D721Med (cell line): ENCODE measurements at regions not wholly inside any gene's neighbourhood (a gene's known extent, or its start where the extent isn't known, plus 50 kb on each side); places are given as distances from the start of the nearest gene placed in this dataset.

ENCODE experiments used
- DNase-seq: peaks from one replicate; pipeline ENCODE4 v3.0.0; 2011; ENCODE audit warnings: low spot score; ENCODE audit not compliant: insufficient read length
- FAIRE-seq: peaks from 2 replicates; lab custom pipeline; 2011; peaks lifted over from hg19 to GRCh38; lab: Jason Lieb, UNC
- TF ChIP-seq, protein P1 (sequence below): IDR thresholded peaks from 2 replicates; pipeline ENCODE4 v1.5.1; 2012; ENCODE audit warnings: mild to moderate bottlenecking, control low read depth; ENCODE audit not compliant: insufficient read depth; ENCODE audit errors: missing control alignments

DNA sequence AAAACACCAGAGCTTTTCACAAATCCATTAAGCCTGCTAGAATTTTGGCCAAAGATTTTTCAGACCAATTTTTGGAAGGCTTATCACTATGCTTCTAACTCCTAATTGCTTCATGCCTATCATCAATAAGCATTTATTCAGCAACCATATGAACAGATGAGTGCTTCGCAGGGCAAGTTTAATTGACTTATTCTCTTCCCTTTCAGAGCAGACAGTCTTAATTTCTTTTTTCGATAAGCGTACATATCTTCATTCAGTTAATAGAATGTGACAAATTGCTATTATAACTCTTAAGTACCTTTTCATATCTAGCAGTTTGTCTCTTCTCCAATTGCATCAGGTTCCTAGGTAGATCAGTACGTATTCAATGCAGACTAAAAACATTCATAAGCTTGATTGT is 298.4 kb upstream of the ANO5 start:
- FAIRE-seq (no peak), DNase-seq (no peak)
- TF ChIP-seq, protein P1, sequence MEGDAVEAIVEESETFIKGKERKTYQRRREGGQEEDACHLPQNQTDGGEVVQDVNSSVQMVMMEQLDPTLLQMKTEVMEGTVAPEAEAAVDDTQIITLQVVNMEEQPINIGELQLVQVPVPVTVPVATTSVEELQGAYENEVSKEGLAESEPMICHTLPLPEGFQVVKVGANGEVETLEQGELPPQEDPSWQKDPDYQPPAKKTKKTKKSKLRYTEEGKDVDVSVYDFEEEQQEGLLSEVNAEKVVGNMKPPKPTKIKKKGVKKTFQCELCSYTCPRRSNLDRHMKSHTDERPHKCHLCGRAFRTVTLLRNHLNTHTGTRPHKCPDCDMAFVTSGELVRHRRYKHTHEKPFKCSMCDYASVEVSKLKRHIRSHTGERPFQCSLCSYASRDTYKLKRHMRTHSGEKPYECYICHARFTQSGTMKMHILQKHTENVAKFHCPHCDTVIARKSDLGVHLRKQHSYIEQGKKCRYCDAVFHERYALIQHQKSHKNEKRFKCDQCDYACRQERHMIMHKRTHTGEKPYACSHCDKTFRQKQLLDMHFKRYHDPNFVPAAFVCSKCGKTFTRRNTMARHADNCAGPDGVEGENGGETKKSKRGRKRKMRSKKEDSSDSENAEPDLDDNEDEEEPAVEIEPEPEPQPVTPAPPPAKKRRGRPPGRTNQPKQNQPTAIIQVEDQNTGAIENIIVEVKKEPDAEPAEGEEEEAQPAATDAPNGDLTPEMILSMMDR, result no peak

DNA sequence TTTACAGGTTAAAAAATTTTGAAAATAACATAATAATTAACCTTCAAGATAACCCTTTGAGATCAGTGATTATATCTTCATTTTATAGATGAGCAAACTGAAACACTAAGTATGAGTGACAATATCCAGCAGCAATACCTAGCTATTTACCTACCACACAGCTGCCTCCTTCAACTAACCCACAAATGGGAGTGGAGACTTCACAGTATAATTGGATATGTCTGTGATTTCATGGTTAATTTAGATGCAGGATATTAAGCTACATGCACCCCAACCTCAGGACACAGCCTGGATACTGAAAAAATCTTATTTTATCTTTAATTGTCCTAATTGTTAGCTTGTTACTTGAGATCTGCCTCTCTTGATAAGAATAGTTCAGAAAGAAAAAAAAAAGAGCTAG is 297.2 kb upstream of the ANO5 start:
- TF ChIP-seq, protein P1, result no peak
- FAIRE-seq (no peak), DNase-seq (no peak)

DNA sequence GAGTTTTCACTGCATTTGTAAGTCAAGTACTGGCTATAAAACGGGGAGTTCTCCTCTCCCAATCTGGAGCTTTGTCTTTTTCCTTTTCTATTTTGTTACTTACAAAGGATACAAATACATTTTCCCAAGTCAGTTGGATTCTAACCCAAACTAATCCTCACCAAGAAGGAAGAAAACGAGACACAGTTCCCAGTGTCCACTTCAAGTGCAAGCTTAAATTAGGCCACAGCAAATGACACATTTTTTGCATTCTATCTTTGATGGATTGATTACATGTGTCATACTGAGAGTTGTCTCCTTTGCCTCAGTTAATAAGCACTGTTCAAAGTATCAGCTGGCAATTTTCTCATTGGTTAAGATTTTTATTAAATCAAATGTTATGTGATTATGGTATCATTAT is 296.7 kb upstream of the ANO5 start:
- TF ChIP-seq, protein P1, result no peak
- DNase-seq, result no peak
- no peak for FAIRE-seq

DNA sequence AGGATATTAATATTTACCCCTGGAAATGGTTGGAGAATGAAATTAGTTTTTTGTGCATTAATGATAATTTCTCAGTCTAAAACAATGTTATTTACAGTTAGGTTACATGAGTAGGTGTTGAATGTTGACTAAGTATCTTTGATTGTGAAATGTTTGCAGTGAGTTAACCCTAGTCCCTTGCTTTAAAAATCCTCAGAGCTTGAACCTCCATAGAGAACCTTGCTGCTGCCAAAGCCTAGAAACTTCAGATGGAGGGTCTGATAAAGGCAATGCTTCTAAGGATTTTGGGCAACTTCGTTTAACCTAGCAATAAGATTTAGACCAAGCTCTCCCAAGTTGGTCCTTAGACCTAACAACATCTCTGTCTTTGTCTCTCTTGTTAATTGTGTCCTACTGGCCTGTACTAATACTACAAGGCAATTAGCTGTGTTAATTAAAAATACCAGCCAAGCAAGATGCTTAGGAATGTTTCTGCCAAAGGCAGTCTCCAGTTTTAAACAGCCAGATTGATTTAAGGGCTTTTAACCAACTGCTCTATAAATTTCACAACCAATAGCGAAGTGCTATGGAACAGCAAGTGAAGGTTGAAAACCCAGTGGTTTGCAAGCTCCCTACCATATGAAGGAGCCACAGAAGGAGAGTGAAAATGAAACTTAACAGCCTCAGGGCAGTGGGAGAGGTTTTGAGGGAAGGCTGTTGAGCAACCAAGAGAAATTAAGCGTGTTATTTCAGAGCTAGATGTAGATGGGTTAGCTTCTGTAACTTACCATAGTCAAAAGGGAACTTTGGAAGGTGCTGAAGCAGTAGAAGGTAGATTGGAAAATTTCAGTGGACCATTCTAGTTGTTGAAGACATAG is 295.9 kb upstream of the ANO5 start:
- TF ChIP-seq, protein P1, result no peak
- DNase-seq (no peak), FAIRE-seq (no peak)

DNA sequence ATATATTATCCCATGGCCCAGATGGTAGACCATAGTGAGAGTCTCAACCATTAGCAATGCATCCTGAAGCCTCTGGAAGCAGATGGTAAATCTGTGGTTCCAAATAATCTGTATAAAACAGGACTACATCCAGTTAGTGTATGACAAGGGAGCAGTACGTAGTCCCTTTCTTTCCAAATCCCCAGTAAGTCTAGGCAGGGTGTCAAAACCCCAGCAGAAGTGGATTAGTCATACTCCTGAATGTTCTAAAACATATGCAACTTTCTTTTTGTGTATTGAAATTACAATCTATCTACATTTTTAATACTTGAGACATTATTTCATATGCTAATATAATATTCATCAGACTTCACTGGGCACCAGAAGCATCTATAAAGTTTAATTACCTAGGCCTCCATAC is 295.1 kb upstream of the ANO5 start:
- DNase-seq (no peak), FAIRE-seq (no peak)
- TF ChIP-seq, protein P1, result no peak

DNA sequence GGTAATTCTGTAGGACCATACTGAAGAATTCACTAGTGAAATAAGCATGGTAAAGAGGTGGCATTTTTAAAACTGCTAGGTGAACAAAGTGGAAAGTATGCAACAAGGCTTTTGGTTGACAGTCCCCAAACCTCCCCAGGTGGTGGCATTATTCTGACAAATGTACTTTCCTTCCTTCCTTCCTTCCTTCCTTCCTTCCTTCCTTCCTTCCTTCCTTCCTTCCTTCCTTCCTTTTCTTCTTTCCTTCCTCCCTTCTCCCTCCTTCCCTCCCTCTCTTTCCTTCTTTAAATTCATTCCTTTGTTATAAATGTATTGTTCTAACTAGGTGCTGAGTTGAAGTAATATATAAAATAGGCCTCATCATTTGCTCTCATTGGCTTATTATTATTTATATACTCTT is 284.7 kb upstream of the ANO5 start:
- FAIRE-seq, result no peak
- TF ChIP-seq, protein P1, result no peak
- DNase-seq, result no peak

DNA sequence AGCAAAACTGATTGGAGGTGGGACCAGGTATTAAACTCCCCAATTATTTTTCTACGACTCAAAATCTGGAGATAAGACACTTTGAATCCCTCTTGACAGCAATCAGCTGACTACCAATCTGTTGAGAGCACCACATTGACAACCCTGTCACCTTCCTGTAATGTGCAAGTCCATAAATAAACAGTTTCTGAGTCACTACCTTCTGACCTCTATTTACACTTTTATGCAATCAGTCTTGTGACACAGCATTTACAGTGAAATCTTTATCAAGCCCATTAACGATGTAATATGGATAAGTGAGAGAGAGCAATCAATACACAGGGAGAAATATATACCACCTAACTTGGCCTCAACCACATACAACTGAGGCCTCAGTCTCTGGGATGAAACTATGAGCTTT is 283.7 kb upstream of the ANO5 start:
- DNase-seq, result no peak
- TF ChIP-seq, protein P1, result no peak
- FAIRE-seq, result no peak
